Ovary (tissue), 3 donors: ENCODE measurements at regions not wholly inside any gene's neighbourhood (a gene's known extent, or its start where the extent isn't known, plus 50 kb on each side); places are given as distances from the start of the nearest gene placed in this dataset.

Experiments used
- EP300 ChIP-seq: sonication (generic); formaldehyde crosslinking; IDR thresholded peaks from one replicate; pipeline ENCODE4 v1.6.1; 2017; ENCODE audit warnings: antibody characterized with exemption
- TF ChIP-seq, protein P1 (sequence below), 3 donors: fragments of 450-650 bp in 2 of 3; fragments of 200-600 bp in 1 of 3; IDR thresholded peaks; one replicate each; pipeline versions ENCODE4 v1.5.1 to v1.8.0; 2016 to 2022; ENCODE audit warnings: antibody characterized with exemption in 3 of 3, mild to moderate bottlenecking in 1 of 3
- donor health status: DM: no; HTN: no; CAD: no.

DNA sequence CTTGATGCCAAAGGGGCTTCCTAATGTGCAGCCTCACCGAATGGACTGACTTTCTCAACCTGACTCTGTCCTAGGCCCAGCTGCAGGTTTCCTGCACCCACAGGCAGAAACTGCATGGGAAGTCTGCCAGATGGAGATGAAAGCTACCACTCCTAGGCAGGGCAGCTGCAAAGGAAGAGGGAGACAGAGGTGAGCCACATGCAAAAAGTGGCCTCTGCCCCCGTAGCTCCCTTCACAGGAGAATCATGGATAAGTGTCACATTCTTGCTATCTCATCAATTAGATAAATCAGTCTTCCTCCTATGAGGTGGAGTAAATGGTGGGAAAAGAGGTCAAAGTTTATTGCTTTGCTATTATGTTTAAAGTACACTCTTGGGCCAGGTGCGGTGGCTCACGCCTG lies 191.3 kb downstream of the ALDH8A1 start:
- TF ChIP-seq, protein P1, sequence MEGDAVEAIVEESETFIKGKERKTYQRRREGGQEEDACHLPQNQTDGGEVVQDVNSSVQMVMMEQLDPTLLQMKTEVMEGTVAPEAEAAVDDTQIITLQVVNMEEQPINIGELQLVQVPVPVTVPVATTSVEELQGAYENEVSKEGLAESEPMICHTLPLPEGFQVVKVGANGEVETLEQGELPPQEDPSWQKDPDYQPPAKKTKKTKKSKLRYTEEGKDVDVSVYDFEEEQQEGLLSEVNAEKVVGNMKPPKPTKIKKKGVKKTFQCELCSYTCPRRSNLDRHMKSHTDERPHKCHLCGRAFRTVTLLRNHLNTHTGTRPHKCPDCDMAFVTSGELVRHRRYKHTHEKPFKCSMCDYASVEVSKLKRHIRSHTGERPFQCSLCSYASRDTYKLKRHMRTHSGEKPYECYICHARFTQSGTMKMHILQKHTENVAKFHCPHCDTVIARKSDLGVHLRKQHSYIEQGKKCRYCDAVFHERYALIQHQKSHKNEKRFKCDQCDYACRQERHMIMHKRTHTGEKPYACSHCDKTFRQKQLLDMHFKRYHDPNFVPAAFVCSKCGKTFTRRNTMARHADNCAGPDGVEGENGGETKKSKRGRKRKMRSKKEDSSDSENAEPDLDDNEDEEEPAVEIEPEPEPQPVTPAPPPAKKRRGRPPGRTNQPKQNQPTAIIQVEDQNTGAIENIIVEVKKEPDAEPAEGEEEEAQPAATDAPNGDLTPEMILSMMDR (IDR thresholded peaks at IDR 0.05) = no peak
- no peak for TF ChIP-seq EP300
